Prostate gland (tissue), 2 donors: ENCODE measurements at regions not wholly inside any gene's neighbourhood (a gene's known extent, or its start where the extent isn't known, plus 50 kb on each side); places are given as distances from the start of the nearest gene placed in this dataset.

Source experiments
- CTCF ChIP-seq, 4 experiments: fragments of 200-600 bp in 2 of 4; fragments of 450-650 bp in 2 of 4; sonication (generic) in 2 of 4; IDR thresholded peaks; 1 replicate in 3 of 4; 2 replicates in 1 of 4; pipeline ENCODE4 v1.5.1; 2016 to 2019; ENCODE audit warnings: antibody characterized with exemption in 4 of 4, mild to moderate bottlenecking in 2 of 4, moderate library complexity in 2 of 4
- POLR2A ChIP-seq: fragments of 450-650 bp; IDR thresholded peaks from one replicate; pipeline ENCODE4 v1.6.1; 2016; ENCODE audit warnings: antibody characterized with exemption, mild to moderate bottlenecking

DNA sequence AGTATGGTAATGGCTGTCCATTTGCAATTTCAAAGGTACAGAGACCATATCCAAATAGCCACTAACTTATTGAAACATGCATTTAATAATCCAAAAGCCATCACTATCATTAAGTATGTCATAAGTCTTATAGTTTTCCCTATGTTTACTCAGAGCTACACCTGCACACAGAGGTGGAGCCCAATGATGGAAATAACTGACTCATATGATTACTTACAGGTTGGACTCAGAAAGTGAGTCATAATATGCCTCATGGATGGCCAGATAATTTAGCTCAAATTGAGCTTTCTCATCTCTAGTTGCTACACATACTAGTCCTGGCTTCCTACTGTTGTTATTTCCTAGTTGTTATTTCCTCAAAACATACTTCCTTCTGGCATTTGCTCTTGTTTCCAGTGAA, 104.4 kb upstream of the KHDRBS2 start:
- TF ChIP-seq CTCF (IDR thresholded peaks at IDR 0.05) (no peak), POLR2A (no peak)
